ENCODE measurements at regions not wholly inside any gene's neighbourhood (a gene's known extent, or its start where the extent isn't known, plus 50 kb on each side); places are given as distances from the start of the nearest gene placed in this dataset.

DNA sequence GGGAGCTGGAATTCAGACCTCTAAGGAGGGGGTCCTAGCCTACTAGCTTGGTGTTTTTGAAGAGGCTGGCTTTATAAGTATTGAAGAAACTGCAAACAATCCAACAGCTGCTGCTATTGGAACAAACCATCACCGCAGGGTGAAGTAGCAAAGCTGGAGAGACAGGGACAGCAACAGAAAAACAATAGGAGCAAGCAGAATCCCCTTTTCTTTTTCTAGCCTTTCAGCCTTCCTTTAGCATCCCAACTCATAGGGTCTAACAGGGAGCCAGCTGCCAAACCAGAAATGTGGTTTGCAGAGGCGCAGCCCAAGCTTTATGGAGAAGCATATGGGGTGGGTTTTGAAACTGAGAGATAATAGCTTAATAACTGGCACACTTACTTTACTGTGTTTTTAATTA lies 106.2 kb upstream of the CHMP2B start:
- in situ Hi-C loops (cut with HindIII; ENCODE audit: extremely low pct_ligation_motif_present, low pct_unique_long_range_greater_than_20kb), result no loop called here
- CTCF ChIA-PET (ENCODE audit: low intra/inter-chr PET ratio, low total read pairs), result no interaction called here
- no peak overlapping the region for H2AFZ ChIP-seq (ENCODE audit: low read length)

More for the DNA sequence above, 106.2 kb upstream of the CHMP2B start:
- TF ChIP-seq ZNF558 (CRISPR knock-in tag; IDR thresholded peaks at IDR 0.05; ENCODE audit: borderline replicate concordance) (no peak), ZFP37 (CRISPR knock-in tag; IDR thresholded peaks at IDR 0.05; ENCODE audit: borderline replicate concordance) (no peak), NR0B2 (CRISPR knock-in tag; IDR thresholded peaks at IDR 0.05) (no peak), LCORL (IDR thresholded peaks at IDR 0.05) (no peak), LCORL (CRISPR knock-in tag; IDR thresholded peaks at IDR 0.05) (no peak), CENPX (CRISPR knock-in tag; IDR thresholded peaks at IDR 0.05) (no peak), THYN1 (CRISPR knock-in tag; IDR thresholded peaks at IDR 0.05; ENCODE audit: borderline replicate concordance, low read depth) (no peak), MIXL1 (CRISPR knock-in tag; IDR thresholded peaks at IDR 0.05) (no peak), JDP2 (CRISPR knock-in tag; IDR thresholded peaks at IDR 0.05; ENCODE audit: borderline replicate concordance) (no peak), PBX3 (CRISPR knock-in tag; IDR thresholded peaks at IDR 0.05; ENCODE audit: borderline replicate concordance) (no peak), TEAD2 (CRISPR knock-in tag; IDR thresholded peaks at IDR 0.05) (no peak)
- TF ChIP-seq, protein P1, sequence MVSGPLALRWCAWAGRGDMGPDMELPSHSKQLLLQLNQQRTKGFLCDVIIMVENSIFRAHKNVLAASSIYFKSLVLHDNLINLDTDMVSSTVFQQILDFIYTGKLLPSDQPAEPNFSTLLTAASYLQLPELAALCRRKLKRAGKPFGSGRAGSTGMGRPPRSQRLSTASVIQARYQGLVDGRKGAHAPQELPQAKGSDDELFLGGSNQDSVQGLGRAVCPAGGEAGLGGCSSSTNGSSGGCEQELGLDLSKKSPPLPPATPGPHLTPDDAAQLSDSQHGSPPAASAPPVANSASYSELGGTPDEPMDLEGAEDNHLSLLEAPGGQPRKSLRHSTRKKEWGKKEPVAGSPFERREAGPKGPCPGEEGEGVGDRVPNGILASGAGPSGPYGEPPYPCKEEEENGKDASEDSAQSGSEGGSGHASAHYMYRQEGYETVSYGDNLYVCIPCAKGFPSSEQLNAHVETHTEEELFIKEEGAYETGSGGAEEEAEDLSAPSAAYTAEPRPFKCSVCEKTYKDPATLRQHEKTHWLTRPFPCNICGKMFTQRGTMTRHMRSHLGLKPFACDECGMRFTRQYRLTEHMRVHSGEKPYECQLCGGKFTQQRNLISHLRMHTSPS (CRISPR knock-in tag; IDR thresholded peaks at IDR 0.05; ENCODE audit: low read depth), result no peak
- ATAC-seq (no peak), DNase-seq (ENCODE audit: low spot score) (no peak), FAIRE-seq (no peak)
- Histone ChIP-seq H3K4me1 (ENCODE audit: insufficient read depth, low read length) (no peaks in the 10 kb centered on the region), H4K20me1 (ENCODE audit: insufficient read depth, low read length) (no peaks in the 10 kb centered on the region), H3K27me3 (ENCODE audit: control insufficient read depth in 1 of 2, insufficient read depth in 2 of 2, low read length in 2 of 2) (no peaks in the 10 kb centered on the region), H3K36me3 (replicated peaks in 1 of 2; ENCODE audit: control insufficient read depth in 1 of 2, insufficient read depth in 2 of 2, low read length in 2 of 2) (no peaks in the 10 kb centered on the region), H3K27ac (ENCODE audit: extremely low read length, insufficient read depth, low read length) (no peak overlapping the region), H3K9me3 (ENCODE audit: low read length) (no peaks in the 10 kb centered on the region), H3K4me2 (ENCODE audit: low read depth, low read length) (no peak overlapping the region), H3K9ac (ENCODE audit: insufficient read depth, low read depth, low read length) (no peak overlapping the region), H3K79me2 (ENCODE audit: insufficient read depth, low read length) (no peaks in the 10 kb centered on the region), H3K4me3 (replicated peaks in 1 of 3; ENCODE audit: insufficient read depth in 1 of 3, low read depth in 2 of 3, low read length in 3 of 3) (no peak overlapping the region)
- POLR2A ChIA-PET, result no interaction called here
- no TSS peak for BruUV-seq (replicated peaks)
- 21% methylated on average over 2 of the region's 2 CpGs for WGBS (ENCODE audit: low lambda C conversion rate)
- intact Hi-C loops (cut with micrococcal nuclease; ENCODE audit: unreplicated experiment), result no loop called here
